RCC 7860 (cell line): ENCODE measurements at regions not wholly inside any gene's neighbourhood (a gene's known extent, or its start where the extent isn't known, plus 50 kb on each side); places are given as distances from the start of the nearest gene placed in this dataset.
"Not testable (repeated sequence)": the region's sequence is repeated elsewhere in the genome, so short reads cannot be mapped to it uniquely, and the experiment has no call there.

Experiments
- DNase-seq: peaks from one replicate; pipeline ENCODE4 v3.0.0-alpha.2; 2015; ENCODE audit warnings: low spot score
- FAIRE-seq: peaks from 2 replicates; lab custom pipeline; 2012; peaks lifted over from hg19 to GRCh38; lab: Jason Lieb, UNC

- DNase-seq, FAIRE-seq: not testable (repeated sequence)
Observed at GRCh38 chr16:16559179-16559740, 180.3 kb downstream of the NPIPA7 start.

- not testable (repeated sequence) for FAIRE-seq, DNase-seq
Observed at GRCh38 chr16:16561532-16561931, 182.6 kb downstream of the NPIPA7 start.

GRCh38 chr16:16563962-16564361, 185.0 kb downstream of the NPIPA7 start:
- DNase-seq, FAIRE-seq: not testable (repeated sequence)

DNA sequence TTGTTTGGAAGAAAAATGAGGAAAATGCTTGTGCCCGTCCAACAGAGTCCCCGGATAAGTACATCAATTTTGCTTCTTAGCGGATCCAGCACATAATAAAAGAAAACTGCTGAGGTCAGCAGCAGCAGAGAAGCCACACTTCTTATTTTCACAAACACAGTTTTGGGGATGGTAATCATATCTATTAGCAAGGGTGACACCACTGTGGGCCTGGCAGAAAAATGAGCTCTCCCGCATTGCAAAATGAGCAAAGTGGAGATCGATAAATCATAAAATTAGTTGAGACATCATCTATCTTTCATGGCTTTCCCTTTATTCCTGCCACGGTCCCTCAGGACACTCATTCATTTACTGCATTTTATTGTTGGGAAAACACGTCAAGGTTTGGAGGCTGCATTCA, 186.4 kb downstream of the NPIPA7 start:
- DNase-seq, FAIRE-seq: not testable (repeated sequence)

GRCh38 chr16:16570055-16570454, 191.1 kb downstream of the NPIPA7 start:
- DNase-seq, FAIRE-seq: not testable (repeated sequence)

DNA sequence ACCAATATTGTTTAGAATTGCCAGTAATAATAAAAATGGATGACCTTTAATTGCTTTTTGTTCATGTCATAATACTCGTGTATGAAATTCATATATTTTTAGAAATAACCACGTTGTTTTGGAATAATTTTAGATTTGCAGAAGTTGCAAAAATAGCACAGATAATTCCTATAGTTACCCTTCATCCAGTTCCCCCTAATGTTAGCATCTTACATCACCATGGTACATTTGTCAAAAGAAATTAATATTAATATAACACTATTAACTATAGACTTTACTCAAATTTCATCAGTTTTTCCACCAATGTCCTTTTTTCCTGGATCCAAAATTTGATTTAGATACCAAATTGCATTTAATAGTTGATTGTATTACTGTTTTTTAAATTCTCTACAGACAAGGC, 191.9 kb downstream of the NPIPA7 start:
- not testable (repeated sequence) for FAIRE-seq

GRCh38 chr16:16572130-16572774, 193.3 kb downstream of the NPIPA7 start:
- not testable (repeated sequence) for DNase-seq, FAIRE-seq

More for the DNA sequence above, 191.9 kb downstream of the NPIPA7 start:
- DNase-seq, result not testable (repeated sequence)

DNA sequence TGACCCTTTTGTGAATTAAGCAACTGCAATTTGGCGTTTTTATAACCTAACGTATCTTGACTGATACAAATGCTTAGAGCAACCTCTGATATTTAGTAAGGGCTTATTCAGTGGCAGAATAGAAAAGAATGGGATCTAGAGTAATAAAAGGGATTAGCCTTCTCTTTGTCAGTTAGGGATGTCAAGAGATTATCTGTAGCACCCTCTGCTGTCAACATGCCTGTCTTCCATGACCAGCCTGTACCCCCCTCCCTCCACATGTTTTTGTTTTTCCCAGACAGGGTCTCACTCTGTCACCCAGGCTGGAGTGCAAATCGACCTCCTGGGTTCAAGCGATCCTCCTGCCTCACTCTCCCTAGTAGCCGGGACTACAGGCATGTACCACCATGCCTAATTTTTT, 198.1 kb downstream of the NPIPA7 start:
- not testable (repeated sequence) for FAIRE-seq, DNase-seq

DNA sequence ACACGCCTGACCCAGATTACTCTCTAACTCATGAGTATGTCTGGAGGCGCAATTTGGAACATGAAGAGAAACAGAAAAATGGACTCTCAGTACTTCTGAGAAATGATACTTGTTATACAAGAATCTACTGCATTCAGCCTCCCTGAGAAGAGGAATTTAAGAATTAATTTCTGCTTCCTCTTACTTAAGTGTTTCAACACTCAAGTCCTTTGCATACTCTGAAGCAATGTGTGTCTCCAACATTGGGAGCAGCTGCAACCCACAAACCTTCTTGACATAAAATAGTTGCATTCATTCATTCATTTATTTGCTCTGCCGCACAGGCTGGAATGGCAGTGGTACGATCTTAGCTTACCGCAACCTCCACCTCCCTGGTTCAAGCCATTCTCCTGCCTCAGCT, 199.8 kb downstream of the NPIPA7 start:
- no peak for FAIRE-seq
- DNase-seq, result no peak

DNA sequence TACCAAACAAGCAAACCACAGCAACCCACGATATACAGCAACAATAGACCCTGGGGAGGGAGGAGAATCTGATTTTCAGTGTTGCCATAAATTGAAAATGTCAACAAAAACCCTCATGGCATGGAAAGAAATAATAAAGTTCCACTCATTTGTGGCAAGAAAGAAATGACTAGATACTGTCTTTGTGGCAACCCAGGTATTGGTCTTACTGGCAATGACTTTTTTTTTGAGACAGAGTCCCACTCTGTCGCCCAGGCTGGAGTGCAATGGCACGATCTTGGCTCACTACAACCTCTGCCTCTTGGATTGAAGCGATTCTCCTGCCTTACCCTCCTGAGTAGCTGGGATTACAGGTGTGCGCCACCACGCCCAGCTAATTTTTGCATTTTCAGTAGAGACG, 204.0 kb downstream of the NPIPA7 start:
- not testable (repeated sequence) for FAIRE-seq, DNase-seq

DNA sequence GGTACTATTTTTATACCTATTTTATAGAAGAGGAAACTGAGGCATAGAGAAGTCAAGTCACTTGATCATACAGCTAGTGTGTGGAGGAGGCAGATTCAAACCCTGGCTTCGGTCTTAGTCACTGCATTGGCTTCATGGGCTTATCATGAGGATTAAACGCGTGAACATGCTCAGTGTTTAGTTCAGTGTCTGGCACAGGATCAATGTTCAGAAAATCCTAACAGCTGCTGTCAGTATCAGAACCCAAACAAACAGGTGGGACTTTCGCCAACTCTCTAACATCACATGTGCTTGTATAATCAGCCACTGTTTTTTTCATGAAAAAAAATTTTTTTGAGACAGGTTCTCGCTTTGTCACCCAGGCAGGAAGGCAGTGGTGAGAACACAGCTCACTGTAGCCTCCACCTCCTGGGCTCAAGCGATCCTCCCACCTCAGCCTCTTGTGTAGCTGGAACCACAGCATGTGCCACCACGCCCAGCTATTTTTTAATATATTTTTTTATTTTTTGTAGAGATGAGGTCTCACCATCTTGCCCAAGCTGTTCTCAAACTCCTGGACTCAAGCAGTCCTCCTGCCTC, 207.2 kb downstream of the NPIPA7 start:
- not testable (repeated sequence) for FAIRE-seq, DNase-seq

DNA sequence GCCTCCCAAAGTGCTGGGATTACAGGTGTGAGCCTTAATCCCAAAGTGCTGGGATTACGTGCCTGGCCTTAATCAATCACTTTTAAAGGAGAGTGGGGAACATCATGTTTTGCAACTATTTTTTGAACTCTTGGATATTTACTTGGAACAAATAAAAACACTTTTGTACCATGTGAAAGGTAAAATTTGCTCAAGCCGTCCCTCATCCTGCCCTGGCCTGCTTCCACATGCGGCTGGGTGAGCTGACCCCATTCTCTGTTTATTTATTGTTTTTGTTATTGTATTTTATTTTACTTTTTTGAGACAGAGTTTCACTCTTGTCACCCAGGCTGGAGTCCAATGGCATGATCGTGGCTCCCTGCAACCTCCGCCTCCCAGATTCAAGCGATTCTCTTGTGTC, 208.0 kb downstream of the NPIPA7 start:
- FAIRE-seq, DNase-seq: not testable (repeated sequence)

GRCh38 chr16:16588436-16588835, 209.5 kb downstream of the NPIPA7 start:
- not testable (repeated sequence) for FAIRE-seq, DNase-seq

DNA sequence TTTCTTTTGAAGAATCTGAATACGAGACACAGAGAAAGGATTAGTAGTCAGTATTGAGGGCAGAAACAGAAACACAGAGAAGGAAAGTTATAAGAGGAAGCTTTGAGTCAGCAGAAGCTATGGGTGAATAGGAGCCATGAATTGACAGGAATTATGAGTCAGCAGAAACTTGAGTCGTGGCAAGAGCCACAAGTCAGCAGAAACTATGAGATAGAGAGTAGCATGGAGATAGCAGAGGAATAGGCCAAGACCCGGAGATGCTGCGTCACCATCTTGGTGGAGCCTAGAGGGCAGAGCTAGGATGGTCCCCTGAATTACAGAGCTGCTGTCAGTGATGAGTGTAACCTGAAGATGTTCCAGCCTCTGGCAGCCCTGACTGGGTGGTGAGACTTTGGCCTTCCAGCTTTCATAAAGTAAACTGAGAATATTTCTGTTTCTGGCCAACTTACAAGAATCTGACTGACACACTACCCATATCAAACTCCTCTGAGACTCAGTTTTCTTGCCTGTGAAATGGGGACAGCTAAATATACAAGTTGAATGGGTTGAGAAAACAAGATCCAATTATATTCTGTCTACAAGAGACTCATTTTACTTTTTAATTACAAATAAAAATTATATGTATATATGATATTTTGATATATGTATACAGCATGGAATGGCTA, 211.8 kb downstream of the NPIPA7 start:
- not testable (repeated sequence) for DNase-seq, FAIRE-seq

GRCh38 chr16:16593156-16593863, 214.4 kb downstream of the NPIPA7 start:
- not testable (repeated sequence) for DNase-seq, FAIRE-seq

GRCh38 chr16:16595029-16595718, 216.2 kb downstream of the NPIPA7 start:
- not testable (repeated sequence) for FAIRE-seq, DNase-seq

GRCh38 chr16:16601239-16601638, 222.3 kb downstream of the NPIPA7 start:
- not testable (repeated sequence) for DNase-seq, FAIRE-seq

DNA sequence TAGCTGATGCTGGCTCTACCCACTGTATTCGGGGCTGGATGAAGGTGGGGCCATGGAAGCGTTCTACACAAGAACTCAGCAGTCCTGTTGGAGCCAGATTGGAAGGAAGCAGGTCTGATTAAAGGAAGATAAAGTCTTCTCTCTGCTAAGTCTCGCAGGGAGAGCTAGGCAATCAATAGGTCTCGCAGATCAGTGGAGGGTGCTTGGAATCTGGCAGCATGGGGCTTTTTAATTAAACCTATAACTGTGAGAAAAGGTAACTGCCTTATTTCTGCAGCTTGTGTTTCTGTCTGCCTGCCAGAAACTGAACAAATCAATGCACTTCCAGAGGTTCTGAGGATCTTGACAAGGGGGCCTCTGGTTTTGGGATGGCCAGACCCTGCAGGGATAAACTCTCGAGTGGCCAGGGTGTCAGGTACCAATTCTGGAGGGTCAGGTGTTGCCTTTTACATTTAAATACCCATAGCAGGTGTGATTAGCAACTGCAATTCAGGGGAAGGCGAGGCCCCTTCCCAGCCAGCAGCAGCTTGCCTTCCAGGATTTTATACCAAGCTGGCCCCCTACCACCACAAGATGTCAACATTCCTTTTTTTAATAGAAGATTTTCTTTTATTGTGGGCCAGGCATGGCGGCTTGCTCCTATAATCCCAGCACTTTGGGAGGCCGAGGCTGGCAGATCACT, 228.6 kb downstream of the NPIPA7 start:
- DNase-seq, FAIRE-seq: not testable (repeated sequence)

DNA sequence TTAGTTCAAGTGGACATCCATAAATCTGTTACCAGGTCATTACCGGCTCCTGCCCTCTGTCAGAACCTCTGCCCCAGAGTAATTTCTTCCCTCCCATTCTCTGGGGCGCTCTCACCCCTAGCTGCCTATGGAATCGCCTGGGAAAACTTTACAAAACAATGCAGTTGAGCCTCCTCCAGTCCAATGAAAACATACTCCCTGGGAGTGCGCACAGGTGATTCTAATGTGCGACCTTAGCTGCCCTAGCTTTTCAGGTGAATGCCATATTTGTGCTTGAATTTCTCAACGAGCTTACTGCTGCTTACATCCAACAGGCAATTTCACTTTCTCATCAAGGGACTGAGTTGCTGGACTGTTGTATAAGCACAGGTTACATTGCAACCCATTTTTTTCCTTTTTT, 230.7 kb downstream of the NPIPA7 start:
- not testable (repeated sequence) for DNase-seq, FAIRE-seq
